GM19351 (cell line): ENCODE measurements at regions not wholly inside any gene's neighbourhood (a gene's known extent, or its start where the extent isn't known, plus 50 kb on each side); places are given as distances from the start of the nearest gene placed in this dataset.
A peak's percentile ranks its signal among the peaks of the same experiment; 100 is the strongest.

ENCODE experiments used
- ATAC-seq: cut with Tn5 transposase; IDR thresholded peaks from one replicate; pipeline ENCODE4 v1.9.1; 2021; ENCODE audit warnings: mild to moderate bottlenecking, moderate library complexity; ENCODE audit not compliant: unreplicated experiment

DNA sequence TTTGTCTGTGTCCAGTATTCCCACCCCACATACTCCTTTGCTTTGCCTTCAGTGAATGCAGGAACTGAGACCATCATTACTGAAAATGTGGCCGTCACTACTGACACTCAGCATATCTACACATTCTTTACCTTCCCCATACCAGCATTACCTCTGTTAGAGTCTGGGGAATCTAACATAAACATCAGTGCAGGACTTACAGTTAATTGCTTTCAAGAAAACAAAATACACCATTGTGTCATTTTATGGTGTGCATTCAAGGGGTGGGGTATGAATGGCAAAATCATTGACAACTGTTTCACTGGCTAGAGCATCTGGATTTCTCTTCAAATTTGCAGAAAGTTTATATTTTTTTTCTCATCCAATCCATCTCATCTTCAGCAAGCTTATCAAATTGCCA is 731.4 kb upstream of the RIOK2 start:
- ATAC-seq = no peak

DNA sequence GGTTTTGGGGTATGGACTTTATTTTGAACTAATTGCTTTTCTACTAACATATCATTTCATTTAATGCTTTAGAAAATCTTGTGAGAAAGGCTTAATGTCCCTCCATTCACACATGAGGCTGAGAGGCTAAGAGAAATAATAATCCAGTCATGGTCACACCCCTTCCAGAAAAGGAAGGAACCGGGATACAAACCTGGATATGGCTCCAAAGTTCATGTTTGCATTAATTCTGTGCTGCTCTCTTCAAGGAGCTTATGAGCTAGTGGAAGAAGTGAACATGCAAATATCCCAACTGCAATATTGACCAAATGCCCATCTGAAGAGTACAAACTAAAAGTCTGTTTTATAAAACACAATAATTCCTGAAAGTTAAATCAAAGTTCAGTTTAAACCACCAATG is 732.1 kb upstream of the RIOK2 start:
- no peak for ATAC-seq

DNA sequence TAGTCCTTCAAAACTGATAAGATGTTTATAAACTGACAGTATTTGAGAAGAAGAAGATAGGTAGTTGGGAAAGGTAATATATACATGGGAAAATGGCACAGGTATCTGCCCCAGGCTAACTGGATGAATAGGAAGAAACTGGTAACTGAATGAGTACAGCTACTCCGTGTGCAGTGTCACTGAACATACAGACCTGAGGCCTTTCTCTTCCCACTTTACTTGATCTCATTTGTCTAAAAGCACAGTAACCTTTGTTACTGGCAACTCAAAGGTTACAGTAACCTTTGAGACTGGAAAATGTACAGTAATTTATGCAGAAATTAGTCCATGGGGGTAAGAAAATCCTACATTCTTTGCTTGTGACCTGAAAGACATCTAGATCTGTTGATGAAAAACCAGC is 735.0 kb upstream of the RIOK2 start:
- no peak for ATAC-seq

DNA sequence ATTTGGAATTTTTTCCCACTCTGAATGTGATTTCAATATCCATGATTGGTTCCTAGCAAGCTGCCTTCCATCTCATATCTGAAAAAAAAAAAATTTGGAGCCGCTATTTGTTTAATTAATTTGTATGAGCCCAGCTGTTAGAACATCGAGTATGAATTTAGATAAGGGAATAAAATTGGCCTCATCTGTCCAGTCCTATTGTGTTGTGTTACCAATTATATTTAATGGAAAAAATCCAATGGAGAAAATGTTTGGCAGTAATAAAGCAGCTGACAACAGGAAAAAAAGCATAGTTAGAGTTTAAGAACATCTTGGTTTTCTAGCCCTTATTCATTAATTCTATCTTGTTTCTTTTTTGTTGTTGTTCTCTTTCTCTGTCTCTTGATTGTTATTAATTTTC is 735.6 kb upstream of the RIOK2 start:
- no peak for ATAC-seq

DNA sequence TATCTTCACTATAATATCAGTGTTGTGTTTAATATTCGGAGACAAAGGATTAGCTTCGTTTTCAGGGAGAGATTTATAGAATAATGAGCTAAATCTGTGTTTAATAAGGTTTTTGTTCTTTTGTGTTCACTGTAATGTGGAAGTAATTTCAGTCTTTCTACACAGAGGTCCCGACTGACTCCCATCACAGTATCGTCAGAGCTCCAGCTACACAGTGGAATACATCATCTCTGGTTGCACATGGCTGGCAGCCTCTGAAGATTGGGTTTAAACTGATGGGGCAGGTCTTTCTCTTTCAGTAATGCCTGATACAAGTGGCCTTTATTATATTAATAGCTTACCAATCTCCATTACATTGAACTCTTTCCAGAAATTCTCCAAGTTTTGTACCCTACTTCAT is 736.7 kb upstream of the RIOK2 start:
- no peak for ATAC-seq

DNA sequence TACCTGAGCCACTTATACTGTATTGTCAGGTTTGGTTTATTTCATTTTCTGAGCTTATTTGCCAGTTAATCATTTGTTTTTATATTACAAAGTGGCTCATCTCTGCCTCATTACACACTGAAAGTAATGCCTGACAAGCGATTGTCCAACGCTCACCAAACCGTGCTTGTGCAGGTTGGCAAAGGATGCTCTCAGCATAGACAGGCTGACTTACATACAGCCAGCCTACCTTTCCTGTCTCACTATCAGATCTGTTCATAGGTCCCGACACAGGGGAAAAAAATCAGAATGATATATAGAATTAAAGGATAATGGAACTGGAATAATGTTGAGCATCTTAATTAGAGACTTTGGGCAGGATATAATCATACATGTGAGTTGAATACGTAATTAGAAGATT is 739.7 kb upstream of the RIOK2 start:
- no peak for ATAC-seq

DNA sequence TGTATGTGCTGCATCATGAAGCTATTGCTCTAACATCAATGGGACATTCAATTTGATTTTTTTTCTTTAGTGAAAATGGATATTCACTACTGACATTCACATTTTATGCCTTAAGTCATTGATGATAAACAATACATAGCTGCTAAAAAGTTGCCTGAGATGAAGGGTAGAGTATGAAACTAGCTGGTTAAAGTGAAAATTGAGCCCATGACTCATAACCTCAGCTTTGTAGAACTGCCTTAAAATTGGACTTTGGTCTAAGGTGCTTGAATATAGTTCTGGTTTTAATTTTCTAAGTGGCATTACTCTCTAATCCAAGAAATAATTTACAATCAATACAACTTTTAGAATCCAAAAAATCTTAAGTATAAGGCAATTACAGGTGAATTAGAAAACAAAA is 740.4 kb upstream of the RIOK2 start:
- ATAC-seq = peak; percentile 49

DNA sequence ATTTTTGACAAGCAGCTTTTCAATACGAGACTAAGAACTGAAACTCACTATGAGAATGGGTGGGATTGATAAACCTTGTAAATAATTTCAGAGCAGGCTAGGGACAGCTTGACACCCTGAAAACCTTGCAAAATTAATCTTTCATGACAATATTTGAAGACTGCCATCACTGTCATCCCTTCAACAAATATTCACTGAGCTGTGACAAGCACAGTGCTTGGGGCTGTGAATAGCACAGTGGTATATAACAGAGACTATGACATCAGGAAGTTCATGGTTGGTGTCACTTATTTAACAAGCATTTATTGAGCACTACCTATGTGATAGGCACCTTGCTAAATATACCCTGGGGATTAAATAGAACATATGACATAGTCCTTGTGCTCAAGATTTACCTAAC is 741.0 kb upstream of the RIOK2 start:
- ATAC-seq = peak; percentile 69

DNA sequence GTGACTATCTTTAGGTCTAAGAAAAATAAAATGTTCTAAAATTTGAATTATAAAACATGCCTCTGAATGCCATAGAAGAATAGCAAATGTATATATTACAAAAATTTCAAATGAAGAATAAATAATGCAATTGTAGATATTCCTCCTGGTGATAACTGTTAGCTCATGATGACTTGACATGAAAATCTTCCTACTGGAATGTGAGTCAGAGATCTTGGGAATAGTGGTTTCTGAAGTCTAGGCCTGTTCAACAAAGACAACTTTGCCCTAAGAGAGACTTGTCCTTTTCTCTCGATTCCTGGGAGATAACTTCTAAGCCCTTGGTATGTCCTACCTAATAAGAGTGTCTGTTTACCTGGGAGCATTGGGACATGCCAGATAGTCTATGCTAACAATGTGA is 746.3 kb upstream of the RIOK2 start:
- no peak for ATAC-seq

DNA sequence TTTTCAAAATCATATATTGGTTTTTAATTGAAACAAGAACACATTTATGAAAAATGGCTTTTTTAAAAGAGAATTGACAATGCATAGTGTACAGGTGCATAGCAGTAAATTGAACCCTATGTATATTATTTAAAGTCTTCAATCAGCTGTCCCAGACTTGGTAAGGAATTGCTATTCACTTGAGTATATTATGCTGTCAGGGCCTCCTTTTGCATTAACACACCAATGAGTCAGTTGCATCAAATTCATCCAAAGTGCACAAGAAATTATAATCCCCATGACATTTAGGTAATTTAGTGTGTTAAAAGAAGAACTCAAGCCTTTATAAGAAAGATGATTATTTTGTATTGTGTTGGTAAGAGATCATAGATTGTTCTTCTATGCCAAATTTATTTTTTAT is 748.8 kb upstream of the RIOK2 start:
- ATAC-seq = no peak

DNA sequence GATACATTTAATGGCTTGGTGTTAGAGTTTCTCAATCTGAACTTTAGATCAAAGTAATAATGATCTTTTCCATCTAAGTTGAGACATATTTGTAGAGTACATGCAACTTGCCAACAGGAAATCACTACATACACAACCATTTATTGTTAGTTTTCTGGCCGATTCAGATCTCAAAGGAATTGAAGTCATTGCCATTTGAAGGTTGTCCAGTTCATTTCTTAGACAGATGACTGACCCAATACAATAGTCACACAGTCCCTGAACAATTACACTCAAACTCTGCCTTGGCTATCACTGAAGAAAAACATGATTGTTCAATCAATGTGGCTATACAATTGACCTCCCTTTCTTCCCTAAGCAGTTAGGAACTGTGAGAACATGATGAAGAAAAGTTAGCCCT is 753.2 kb upstream of the RIOK2 start:
- no peak for ATAC-seq

DNA sequence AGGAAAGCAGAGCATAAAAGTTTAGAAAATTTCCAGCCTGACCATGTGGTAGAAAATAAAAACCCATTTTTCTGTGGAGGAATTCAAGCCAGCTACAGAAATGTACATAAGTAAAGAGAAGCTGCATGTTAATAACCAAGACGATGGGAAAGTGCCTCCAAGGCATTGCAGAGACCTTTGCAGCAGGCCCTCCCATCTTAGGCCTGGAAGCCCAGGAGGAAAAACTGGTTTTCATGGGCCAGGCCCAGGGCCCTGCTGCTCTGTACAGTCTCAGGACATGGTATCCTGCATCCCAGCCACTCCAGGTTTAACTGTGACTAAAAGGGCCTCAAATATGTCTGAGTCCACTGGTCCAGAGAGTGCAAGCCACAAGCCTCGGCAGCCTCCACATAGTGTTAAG is 754.8 kb upstream of the RIOK2 start:
- ATAC-seq = no peak

DNA sequence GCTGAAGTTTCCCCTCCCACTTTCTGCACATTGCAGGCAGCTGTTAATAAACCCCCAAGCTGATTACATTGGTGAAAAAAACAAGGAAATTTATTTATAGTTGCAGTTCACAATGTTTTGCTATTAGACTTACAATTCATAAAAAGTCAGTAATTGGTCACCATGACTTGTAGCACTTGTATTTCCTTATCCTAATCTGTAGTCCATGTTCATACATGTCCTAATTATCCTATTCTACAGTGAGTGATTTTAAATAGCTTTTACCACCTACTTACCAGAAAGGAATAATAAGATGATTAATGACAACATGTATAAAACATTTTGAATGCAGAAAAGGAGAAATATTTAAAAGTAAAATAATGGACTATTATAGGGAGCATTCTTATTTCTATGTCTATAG is 760.0 kb upstream of the RIOK2 start:
- no peak for ATAC-seq

DNA sequence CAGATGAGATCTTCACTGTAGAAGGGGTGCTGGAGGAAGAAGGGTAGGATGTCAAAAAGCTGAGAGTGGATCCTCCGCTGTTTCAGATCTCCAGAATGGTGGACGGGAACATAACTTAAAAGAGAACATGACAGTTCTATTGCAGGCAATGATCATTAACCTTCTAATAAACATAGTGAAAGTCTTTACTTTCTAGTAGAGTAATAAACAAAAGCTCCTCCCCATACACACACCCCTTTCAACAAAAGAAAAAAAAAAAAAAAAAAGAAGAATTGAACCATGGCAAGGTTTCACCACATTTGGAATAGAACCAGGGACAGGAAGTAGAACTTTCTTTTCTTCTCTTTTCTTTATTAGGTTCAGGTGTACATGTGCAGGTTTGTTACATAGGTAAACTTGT is 768.1 kb upstream of the RIOK2 start:
- no peak for ATAC-seq

DNA sequence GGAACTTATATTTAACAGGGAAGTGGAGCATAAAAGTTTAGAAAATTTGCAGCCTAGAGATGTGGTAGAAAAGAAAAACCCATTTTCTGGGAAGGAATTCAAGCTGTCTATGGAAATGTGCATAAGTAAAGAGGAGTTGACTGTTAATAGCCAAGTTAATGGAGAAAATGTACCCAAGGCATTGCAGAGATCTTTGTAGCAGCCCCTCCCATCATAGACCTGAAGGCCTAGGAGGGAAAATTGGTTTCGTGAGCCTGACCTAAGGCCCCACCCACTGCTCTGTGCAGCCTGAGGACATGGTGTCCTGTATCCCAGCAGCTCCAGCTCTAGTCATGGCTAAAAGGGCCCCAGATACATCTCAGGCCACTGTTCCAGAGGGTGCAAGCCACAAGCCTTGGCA is 772.4 kb upstream of the RIOK2 start:
- ATAC-seq = no peak

DNA sequence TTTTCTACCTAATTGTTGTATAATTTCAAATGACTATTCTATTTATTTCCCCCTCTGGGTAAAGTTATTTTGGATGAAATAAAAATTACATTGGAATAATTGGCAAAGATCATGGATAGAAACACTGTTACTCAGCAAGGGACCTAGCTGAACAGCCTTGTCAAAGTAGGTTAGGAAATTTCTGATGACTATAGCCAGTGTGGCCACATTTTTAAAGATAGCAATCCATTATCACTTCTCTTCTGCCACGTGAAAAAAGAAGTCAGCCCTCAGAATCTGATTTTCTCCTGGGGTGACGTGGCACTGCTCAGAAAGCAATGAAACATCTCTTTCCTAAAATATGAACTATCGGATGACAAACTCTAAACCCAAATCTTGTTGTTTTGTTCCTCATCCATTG is 784.2 kb upstream of the RIOK2 start:
- no peak for ATAC-seq

DNA sequence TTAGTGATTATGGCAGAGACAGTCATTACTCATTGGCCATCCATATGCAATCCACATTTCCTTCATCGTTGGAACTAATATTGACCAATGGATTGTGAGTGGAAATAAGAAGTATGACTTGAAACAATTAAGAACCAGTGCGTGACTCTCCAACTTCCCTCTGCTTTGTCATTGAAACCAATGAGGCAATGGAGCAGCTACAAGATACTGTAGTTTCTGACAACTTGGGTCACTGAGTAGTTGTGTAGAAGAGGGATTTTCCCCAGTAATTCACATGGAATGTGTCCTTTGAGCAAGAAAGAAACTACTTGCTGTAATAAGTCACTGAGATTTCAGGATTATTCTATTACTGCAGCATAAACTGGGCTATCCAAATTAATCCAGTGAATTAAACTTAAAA is 785.3 kb upstream of the RIOK2 start:
- no peak for ATAC-seq

DNA sequence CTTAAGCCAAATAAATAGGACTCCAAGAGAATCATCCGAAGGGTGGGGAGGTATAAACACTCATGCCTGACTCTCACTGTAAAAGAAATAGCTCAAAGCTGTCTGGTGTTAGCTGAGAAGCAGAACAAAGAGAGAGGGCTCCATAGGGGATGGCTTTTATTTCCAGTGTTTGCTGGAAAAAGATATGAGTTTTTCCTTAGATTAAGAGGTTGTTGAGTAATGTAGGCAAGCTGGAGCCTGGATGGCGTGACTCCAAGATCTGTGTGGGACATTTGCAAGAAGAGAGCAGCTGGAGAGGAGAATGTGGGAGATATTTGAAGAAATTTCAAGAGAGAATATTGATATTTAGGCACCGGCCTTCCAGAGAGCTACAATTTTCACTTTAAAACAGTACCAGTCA is 793.7 kb upstream of the RGMB start:
- no peak for ATAC-seq

DNA sequence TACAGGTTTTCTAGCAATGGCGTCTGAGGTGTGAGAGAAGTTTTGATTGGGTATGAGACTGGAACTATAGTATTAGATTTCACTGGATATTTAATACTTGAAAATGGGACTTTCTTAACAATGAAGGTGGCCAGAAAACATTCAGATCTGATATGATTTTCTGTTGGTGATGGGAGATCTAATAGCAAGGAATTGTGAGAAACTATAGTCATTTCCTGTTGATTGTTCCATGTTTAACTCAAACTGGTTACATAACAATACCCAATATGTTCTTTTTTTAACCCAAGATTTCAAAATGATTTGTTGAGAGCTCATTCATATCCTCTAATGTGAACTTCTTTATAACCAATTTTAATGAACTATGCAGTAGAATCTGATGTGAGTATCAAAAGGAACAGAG is 793.2 kb upstream of the RGMB start:
- ATAC-seq = no peak

DNA sequence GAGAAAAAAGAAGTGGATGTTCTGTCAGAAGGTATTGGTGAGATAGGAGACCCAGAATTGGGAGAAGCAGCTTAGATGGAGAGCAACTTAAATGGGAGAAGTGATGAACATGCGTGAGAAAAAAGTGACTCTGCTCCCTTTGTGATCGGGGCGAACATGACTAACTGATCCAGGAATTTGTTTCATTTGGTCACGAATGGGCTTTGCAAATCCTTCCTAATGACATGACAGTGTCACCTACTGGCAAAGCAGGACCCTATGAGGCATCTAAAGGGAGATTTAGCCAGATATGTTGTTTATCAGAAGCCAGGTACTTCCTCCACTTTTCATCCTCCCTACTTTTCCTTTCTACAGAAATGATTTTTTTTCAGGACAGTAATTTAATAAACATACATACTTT is 787.4 kb upstream of the RGMB start:
- ATAC-seq = no peak

DNA sequence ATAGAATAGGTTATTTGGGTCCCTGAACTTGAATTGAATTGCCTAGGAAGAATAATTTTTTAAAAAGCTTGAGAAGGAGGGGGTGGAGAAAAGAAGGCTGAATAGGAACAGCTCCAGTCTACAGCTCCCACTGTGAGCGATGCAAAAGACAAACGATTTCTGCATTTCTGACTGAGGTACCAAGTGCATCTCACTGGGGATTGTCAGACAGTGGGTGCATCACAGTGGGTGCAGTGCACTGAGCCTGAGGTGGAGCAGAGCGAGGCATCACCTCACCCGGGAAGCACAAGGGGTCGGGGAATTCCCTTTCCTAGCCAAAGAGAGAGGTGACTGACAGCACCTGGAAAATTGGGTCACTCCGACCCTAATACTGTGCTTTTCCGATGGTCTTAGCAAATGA is 782.2 kb upstream of the RGMB start:
- no peak for ATAC-seq

DNA sequence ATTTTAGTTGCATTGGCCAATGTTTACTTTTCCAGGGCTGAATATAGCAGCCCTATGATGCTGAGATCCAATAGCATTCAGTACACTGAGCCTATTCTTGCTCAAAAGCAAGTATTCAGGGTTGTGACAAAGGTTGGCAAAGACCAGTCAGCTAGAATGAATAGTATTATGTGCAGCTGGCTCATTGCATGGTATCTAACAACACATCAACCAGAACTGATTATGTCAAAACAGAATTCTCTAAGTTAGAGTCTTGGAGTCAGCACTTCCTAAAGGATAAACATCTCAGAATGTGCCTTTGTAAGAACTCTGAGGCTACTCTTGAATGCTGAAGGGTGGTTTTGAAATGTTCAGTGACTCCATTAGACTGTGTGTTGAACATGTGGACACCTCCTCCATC is 774.5 kb upstream of the RGMB start:
- no peak for ATAC-seq

DNA sequence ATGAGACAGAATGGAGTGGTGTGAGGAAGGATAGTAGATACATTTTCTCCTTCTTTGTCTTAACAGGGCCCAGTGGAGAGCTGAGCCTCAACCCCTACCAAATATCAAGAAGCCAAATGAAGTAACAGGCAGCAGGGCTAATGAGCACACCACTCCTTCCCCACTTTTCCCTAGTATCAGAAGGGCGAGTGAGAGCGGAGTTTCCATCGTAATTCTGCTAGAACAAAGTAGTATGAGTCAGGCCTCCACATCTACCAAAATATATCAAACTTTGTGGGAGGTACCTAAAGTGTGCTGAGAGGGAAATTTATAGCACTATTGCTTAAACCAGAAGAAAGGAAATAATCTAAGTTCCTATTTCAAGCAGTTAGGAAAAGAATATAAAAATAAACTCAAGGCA is 769.0 kb upstream of the RGMB start:
- no peak for ATAC-seq

DNA sequence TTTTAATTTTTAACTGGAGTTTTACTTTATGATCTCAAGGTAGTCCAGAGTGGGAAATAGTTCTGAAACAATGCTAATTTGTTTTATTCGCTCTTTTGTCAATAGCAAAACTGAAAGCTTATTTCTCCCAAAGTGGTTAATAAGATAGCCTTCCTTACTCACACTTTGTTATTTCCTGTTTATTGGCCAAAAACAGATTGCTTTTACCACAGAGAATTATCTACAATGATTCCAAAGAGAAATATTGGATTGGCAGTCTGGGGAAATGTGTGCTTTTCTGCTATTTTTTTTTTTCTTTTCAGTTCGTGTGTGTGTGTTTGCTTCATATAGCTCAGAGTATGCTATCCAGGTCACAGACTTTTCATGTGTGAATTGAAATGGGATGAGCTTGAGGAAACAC is 756.7 kb upstream of the RGMB start:
- no peak for ATAC-seq
